HG03196 (cell line): ENCODE measurements at regions not wholly inside any gene's neighbourhood (a gene's known extent, or its start where the extent isn't known, plus 50 kb on each side); places are given as distances from the start of the nearest gene placed in this dataset.
"Not testable (repeated sequence)": the region's sequence is repeated elsewhere in the genome, so short reads cannot be mapped to it uniquely, and the experiment has no call there.

ENCODE experiments used
- ATAC-seq: cut with Tn5 transposase; IDR thresholded peaks from one replicate; pipeline ENCODE4 v1.9.1; 2021; ENCODE audit not compliant: unreplicated experiment

DNA sequence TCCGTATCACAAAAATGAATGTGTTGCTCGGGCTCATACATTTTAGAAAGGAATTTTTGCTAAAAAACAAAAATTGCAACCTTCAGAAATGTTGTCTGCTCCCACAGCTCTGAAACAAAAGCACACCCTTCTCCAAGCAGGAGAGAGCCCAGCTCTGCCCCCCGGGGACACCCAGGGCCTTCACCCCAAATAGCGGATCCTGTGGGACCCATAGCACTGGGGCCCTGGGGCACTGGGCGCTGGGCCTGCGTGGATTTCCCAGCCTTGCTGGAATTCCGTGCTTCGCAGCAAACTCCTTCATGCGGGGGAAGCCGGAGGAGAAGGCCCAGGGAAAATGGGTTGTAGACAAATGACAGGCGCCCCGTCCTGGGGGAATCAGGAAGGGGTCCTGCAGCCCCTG, 50.5 kb upstream of the SFSWAP start:
- ATAC-seq, result not testable (repeated sequence)
